Retina (tissue), 1 donor: ENCODE measurements at regions not wholly inside any gene's neighbourhood (a gene's known extent, or its start where the extent isn't known, plus 50 kb on each side); places are given as distances from the start of the nearest gene placed in this dataset.
A peak's percentile ranks its signal among the peaks of the same experiment; 100 is the strongest.
"Not testable (repeated sequence)": the region's sequence is repeated elsewhere in the genome, so short reads cannot be mapped to it uniquely, and the experiment has no call there.

Experiments
- DNase-seq: peaks from one replicate; pipeline ENCODE4 v3.0.0-alpha.2; 2016

GRCh38 chr2:89026296-89026695 lies 334.8 kb downstream of the RPIA start:
- not testable (repeated sequence) for DNase-seq

- DNase-seq = not testable (repeated sequence)
Measured at GRCh38 chr2:89027115-89027514, 335.6 kb downstream of the RPIA start.

DNA sequence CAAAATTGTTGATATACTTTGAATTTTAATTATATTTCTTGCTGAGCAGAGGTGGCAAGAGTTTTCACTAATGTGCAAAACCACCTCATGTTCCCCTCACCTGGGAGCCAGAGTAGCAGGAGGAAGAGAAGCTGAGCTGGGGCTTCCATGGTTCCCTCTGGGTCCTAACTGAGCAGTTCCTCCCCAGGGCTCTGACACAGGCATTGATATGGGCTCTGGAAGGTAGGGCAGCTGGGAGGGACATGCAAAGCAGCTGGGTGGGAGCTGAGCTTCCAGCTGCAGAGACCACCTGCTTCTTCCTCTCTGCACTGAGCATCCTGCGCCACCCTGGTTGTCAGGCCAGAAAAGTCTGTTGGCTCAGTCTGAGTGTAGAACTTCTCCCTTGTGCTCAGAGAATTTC lies 336.1 kb downstream of the RPIA start:
- DNase-seq = not testable (repeated sequence)

- DNase-seq = not testable (repeated sequence)
Measured at GRCh38 chr2:89029257-89029656, 337.8 kb downstream of the RPIA start.

GRCh38 chr2:89048138-89049066 lies 356.9 kb downstream of the RPIA start:
- DNase-seq = peak; percentile 55

DNA sequence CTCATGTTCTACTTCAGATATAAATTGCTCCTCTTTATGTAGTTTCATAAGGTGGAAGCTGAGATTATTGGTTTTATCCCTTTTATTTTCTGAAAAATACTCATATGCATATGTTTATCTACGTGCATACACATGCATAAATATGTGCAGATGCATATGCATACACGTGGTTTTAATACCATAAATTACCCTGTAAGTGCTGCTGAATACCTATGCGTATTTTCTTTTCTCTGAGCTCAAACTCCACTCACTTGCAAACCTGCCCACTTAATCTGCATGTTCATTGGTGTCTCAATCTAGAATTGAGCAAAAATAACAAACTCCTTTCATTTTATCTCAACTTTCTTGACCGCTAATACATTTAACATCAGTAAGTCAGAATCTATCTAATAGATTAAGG lies 367.1 kb downstream of the RPIA start:
- not testable (repeated sequence) for DNase-seq

- not testable (repeated sequence) for DNase-seq
Measured at GRCh38 chr2:89061174-89061573, 369.7 kb downstream of the RPIA start.

DNA sequence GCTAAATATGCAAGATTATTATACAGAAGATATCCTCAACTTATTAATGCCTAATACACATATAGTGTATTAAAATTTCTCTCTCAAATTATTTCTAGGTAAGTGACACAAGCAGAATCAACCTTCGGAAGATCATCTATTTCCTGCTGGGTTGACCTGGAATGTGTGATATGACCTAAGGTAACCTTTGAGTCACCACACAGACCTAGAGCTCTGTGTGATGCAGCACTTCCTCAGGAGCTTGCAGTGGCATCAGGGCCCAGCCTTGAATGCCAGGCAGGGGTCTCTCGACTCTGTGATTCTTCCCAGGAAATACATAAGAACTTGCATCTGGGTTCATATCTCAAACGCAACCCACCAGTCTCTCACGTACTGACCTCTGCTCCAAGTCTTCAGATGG lies 385.3 kb downstream of the RPIA start:
- DNase-seq = not testable (repeated sequence)

GRCh38 chr2:89092911-89093310 lies 401.4 kb downstream of the RPIA start:
- DNase-seq = not testable (repeated sequence)

GRCh38 chr2:89095060-89095459 lies 403.6 kb downstream of the RPIA start:
- DNase-seq = not testable (repeated sequence)

- not testable (repeated sequence) for DNase-seq
Measured at GRCh38 chr2:89102587-89102986, 411.1 kb downstream of the RPIA start.

GRCh38 chr2:89106369-89107019 lies 415.0 kb downstream of the RPIA start:
- DNase-seq = not testable (repeated sequence)

DNA sequence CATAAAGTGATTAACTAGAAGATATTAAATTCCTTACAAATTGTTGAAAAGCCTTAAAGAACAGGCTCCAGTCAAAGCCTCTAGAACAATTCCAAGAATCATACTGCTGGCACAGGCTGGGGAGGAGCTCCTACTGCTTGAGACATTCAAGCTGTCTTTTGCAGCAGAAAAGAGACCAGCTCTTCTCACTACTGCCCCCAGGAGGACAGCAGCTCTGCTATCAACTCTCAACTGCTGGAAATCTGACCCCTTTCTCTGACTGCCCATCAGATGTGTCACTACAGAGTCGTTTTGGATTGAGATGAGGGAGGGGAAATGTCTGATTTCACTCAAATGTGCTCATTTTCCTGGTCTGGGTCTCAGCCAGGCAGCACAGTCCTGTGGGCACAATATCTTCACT lies 421.0 kb downstream of the RPIA start:
- DNase-seq = peak; percentile 6

- not testable (repeated sequence) for DNase-seq
Measured at GRCh38 chr2:89113286-89113685, 421.8 kb downstream of the RPIA start.

- DNase-seq = not testable (repeated sequence)
Measured at GRCh38 chr2:89129440-89129839, 438.0 kb downstream of the RPIA start.

DNA sequence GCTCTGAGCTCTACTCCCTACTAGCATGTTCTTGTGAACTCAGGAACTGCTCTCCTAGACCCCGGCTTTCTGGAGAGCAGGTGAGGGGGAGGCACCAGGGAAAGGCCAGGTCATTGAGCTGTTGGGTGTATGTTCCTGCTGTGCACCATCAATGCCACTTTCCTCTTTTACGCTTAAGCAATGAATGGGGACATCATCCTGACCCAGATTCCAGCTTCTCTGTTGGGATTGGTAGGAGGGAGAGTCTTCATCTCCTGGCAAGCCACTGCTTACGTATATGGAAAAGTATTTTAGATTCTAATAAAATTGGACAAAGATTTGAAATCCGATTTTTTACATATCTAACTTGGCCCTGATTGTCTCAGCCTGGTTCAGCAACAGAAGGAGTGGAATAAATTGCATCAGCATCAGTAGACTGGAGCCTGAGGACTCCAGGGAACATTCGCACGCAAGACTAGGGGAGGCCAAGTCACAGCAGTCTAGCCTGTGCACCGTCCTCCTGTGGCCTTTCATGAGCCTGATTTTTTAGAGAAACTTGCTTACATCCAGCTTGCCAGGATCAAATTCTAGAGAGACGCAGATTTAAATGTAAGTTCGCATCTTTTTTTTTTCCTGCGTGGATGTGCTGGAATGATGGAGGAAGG lies 439.3 kb downstream of the RPIA start:
- DNase-seq = not testable (repeated sequence)

DNA sequence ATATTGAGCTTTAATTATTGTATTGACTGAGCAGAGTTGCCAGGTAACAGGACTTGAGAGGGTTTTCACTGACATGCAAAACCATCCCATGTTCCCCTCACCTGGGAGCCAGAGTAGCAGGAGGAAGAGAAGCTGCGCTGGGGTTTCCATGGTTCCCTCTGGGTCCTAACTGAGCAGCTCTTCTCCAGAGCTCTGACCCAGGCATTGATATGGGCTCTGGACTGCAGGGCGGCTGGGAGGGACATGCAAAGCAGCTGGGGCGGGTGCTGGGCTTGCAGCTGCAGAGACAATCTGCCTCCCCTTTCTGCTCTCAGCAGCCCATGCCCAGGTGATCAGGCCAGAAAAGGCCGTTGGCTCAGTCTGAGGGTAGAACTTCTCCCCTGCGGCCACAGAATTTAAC lies 451.5 kb downstream of the RPIA start:
- not testable (repeated sequence) for DNase-seq

GRCh38 chr2:89145342-89145741 lies 453.9 kb downstream of the RPIA start:
- DNase-seq = not testable (repeated sequence)

DNA sequence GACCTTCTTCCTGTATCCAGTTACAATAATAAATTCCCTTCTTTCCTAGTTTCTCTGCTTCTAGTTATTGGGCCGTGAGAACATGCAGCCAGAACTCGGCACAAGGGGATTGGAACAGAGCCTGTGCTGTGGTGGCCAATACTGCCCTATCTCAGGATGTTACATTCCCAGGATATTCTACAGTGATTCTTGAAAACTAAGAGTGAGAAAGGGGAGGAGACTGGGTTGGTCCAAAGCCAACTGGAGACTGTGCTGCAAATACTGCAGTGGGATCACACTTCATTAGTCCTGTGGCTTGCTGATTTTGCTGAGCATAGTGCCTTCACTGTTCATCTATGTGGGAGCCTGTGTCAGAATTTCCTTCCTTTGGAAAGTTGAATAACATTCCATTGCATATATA lies 456.8 kb downstream of the RPIA start:
- DNase-seq = not testable (repeated sequence)

- not testable (repeated sequence) for DNase-seq
Measured at GRCh38 chr2:89151699-89152098, 460.2 kb downstream of the RPIA start.

GRCh38 chr2:89152501-89152900 lies 461.0 kb downstream of the RPIA start:
- not testable (repeated sequence) for DNase-seq

DNA sequence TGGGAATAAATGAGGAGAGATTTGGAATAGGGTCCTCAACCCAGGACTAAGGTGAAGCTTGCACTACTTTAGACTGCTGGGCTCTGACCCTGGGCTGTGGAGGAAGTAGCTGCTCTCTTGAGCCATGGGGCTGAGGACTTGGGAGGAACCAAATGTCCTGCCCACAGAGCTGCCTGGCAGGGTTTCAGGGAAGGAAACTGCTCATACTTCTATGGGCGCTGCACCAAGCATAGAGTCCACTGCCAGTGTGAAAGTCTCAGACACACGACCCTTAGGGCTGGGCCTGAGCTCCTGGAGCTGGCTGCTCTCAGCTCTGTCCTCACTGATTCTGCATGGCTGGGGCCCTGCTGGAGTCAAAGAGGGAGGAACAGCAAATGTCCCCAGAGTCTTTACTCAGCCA lies 461.7 kb downstream of the RPIA start:
- not testable (repeated sequence) for DNase-seq

- peak; percentile 27 for DNase-seq
Measured at GRCh38 chr2:89154247-89154682, 462.8 kb downstream of the RPIA start.
